HepG2 (cell line): ENCODE measurements at regions not wholly inside any gene's neighbourhood (a gene's known extent, or its start where the extent isn't known, plus 50 kb on each side); places are given as distances from the start of the nearest gene placed in this dataset.

ENCODE experiments used
- ATAC-seq: fragments of 200-7000 bp; cut with Tn5 transposase; 3 replicates; pipeline ENCODE4 v1.9.1; 2020; ENCODE audit warnings: mild to moderate bottlenecking, moderate library complexity
- BruUV-seq: library from RNA; stranded (reverse); fragments of 400-500 nt; replicated peaks from 2 replicates; lab custom pipeline; 2021; lab: Mats Ljungman, UMichigan
- CTCF ChIA-PET: fragments of 300-600 bp; formaldehyde crosslinking; extraction: SDS; loops from one replicate; lab custom pipeline; 2021; ENCODE audit warnings: low total read pairs, inconsistent platforms, low intra/inter-chr PET ratio; lab: Yijun Ruan, JAX
- POLR2A ChIA-PET: fragments of 350-600 bp; sonication (Branson Sonifier 250); formaldehyde crosslinking; loops from one replicate; lab custom pipeline; 2020; ENCODE audit warnings: antibody characterized with exemption, inconsistent platforms; lab: Yijun Ruan, JAX
- DNase-seq: peaks from one replicate; pipeline ENCODE4 v3.0.0-alpha.2; 2015; ENCODE audit warnings: low spot score
- FAIRE-seq: peaks from 3 replicates; lab custom pipeline; 2011; peaks lifted over from hg19 to GRCh38; lab: Jason Lieb, UNC
- H2AFZ ChIP-seq: one replicate; pipeline ENCODE4 v1.6.1; 2011; ENCODE audit warnings: low read length, inconsistent platforms
- H3K27ac ChIP-seq: fragments of 300-600 bp; 3 replicates; pipeline ENCODE4 v1.8.0; 2011; ENCODE audit warnings: mixed run types, mild to moderate bottlenecking, mixed read lengths, low read length, inconsistent platforms; ENCODE audit not compliant: insufficient read depth; ENCODE audit errors: extremely low read length
- H3K27me3 ChIP-seq, 2 experiments: fragments of 200-600 bp in 1 of 2; 2 replicates in 1 of 2; 3 replicates in 1 of 2; pipeline versions ENCODE4 v1.6.0 to v1.8.0; 2011; ENCODE audit warnings: low read length in 2 of 2, mild to moderate bottlenecking in 2 of 2, moderate library complexity in 2 of 2, inconsistent platforms in 1 of 2; ENCODE audit not compliant: insufficient read depth in 2 of 2, control insufficient read depth in 1 of 2
- H3K36me3 ChIP-seq, 2 experiments: fragments of 200-600 bp in 1 of 2; replicated peaks in 1 of 2; 2 replicates in 1 of 2; 3 replicates in 1 of 2; pipeline versions ENCODE4 v1.5.1 to v1.8.0; 2011; ENCODE audit warnings: low read length in 2 of 2, inconsistent platforms in 1 of 2; ENCODE audit not compliant: insufficient read depth in 2 of 2, control insufficient read depth in 1 of 2
- H3K4me1 ChIP-seq: 2 replicates; pipeline ENCODE4 v1.5.1; 2012; ENCODE audit warnings: low read length, inconsistent platforms; ENCODE audit not compliant: insufficient read depth
- H3K4me2 ChIP-seq: 2 replicates; pipeline ENCODE4 v1.6.0; 2011; ENCODE audit warnings: low read depth, low read length, inconsistent platforms
- H3K4me3 ChIP-seq, 3 experiments: fragments of 200-600 bp in 1 of 3; sonication (generic), shearing (Covaris generic) in 1 of 3; replicated peaks in 1 of 3; 2 replicates each; pipeline ENCODE4 v1.5.1; 2011 to 2016; ENCODE audit warnings: low read length in 3 of 3, inconsistent platforms in 2 of 3, low read depth in 2 of 3, mild to moderate bottlenecking in 2 of 3, control low read depth in 1 of 3, mixed read lengths in 1 of 3; ENCODE audit not compliant: insufficient read depth in 1 of 3
- H3K79me2 ChIP-seq: one replicate; pipeline ENCODE4 v1.6.1; 2011; ENCODE audit warnings: low read length, inconsistent platforms; ENCODE audit not compliant: insufficient read depth
- H3K9ac ChIP-seq: 2 replicates; pipeline ENCODE4 v1.6.0; 2011; ENCODE audit warnings: mild to moderate bottlenecking, low read depth, low read length, inconsistent platforms; ENCODE audit not compliant: insufficient read depth
- H3K9me3 ChIP-seq: 2 replicates; pipeline ENCODE4 v1.5.1; 2012; ENCODE audit warnings: mild to moderate bottlenecking, low read length
- H4K20me1 ChIP-seq: 2 replicates; pipeline ENCODE4 v1.6.0; 2011; ENCODE audit warnings: inconsistent platforms, mild to moderate bottlenecking, low read length, moderate library complexity; ENCODE audit not compliant: insufficient read depth
- BRCA1 ChIP-seq: sonication (generic); formaldehyde crosslinking; IDR thresholded peaks from 2 replicates; pipeline ENCODE4 v1.4.0; 2020; ENCODE audit warnings: missing genetic modification reagents
- ERF ChIP-seq: IDR thresholded peaks from 2 replicates; pipeline ENCODE4 v1.6.1; 2018; ENCODE audit warnings: missing biosample characterization, missing genetic modification reagents
- HOXA3 ChIP-seq: sonication (generic); formaldehyde crosslinking; IDR thresholded peaks from 2 replicates; pipeline ENCODE4 v1.5.0; 2020; ENCODE audit warnings: missing genetic modification reagents
- KMT2A ChIP-seq: sonication (generic); formaldehyde crosslinking; IDR thresholded peaks from 2 replicates; pipeline ENCODE4 v1.4.0; 2020; ENCODE audit warnings: missing genetic modification reagents
- MED1 ChIP-seq: sonication (generic); formaldehyde crosslinking; IDR thresholded peaks from 2 replicates; pipeline ENCODE4 v1.4.0; 2020; ENCODE audit warnings: missing genetic modification reagents
- MTF1 ChIP-seq: sonication (generic); formaldehyde crosslinking; IDR thresholded peaks from 2 replicates; pipeline ENCODE4 v1.5.0; 2020; ENCODE audit warnings: missing genetic modification reagents
- RFXANK ChIP-seq: IDR thresholded peaks from 2 replicates; pipeline ENCODE4 v1.6.1; 2016
- SALL1 ChIP-seq: sonication (generic); formaldehyde crosslinking; IDR thresholded peaks from 2 replicates; pipeline ENCODE4 v1.8.0; 2022; ENCODE audit warnings: mild to moderate bottlenecking, missing genetic modification reagents
- SPEN ChIP-seq: sonication (generic); formaldehyde crosslinking; IDR thresholded peaks from 2 replicates; pipeline ENCODE4 v1.5.1; 2020; ENCODE audit warnings: low read depth, mild to moderate bottlenecking, missing genetic modification reagents
- YEATS4 ChIP-seq: sonication (generic); formaldehyde crosslinking; IDR thresholded peaks from 2 replicates; pipeline ENCODE4 v1.4.0; 2020; ENCODE audit warnings: missing genetic modification reagents, borderline replicate concordance
- ZBTB38 ChIP-seq: sonication (generic); formaldehyde crosslinking; IDR thresholded peaks from 2 replicates; pipeline ENCODE4 v1.5.1; 2020; ENCODE audit warnings: mild to moderate bottlenecking, missing genetic modification reagents
- ZFP37 ChIP-seq: sonication (generic); formaldehyde crosslinking; IDR thresholded peaks from 2 replicates; pipeline ENCODE4 v1.4.0; 2020; ENCODE audit warnings: missing genetic modification reagents, borderline replicate concordance
- ZKSCAN5 ChIP-seq: sonication (generic); formaldehyde crosslinking; IDR thresholded peaks from 2 replicates; pipeline ENCODE4 v1.5.1; 2020; ENCODE audit warnings: mild to moderate bottlenecking, missing genetic modification reagents
- ZNF232 ChIP-seq: sonication (generic); formaldehyde crosslinking; IDR thresholded peaks from 2 replicates; pipeline ENCODE4 v1.4.0; 2020; ENCODE audit warnings: missing genetic modification reagents, borderline replicate concordance
- ZNF251 ChIP-seq: sonication (generic); formaldehyde crosslinking; IDR thresholded peaks from 2 replicates; pipeline ENCODE4 v1.9.0; 2021; ENCODE audit warnings: mild to moderate bottlenecking, missing genetic modification reagents
- ZNF446 ChIP-seq: sonication (generic); formaldehyde crosslinking; IDR thresholded peaks from 2 replicates; pipeline ENCODE4 v1.5.0; 2020; ENCODE audit warnings: mild to moderate bottlenecking, missing genetic modification reagents
- ZNF577 ChIP-seq: sonication (generic); formaldehyde crosslinking; IDR thresholded peaks from 2 replicates; pipeline ENCODE4 v1.4.0; 2020; ENCODE audit warnings: mild to moderate bottlenecking, low read depth, missing genetic modification reagents, borderline replicate concordance
- ZNF776 ChIP-seq: sonication (generic); formaldehyde crosslinking; IDR thresholded peaks from 2 replicates; pipeline ENCODE4 v1.4.0; 2020; ENCODE audit warnings: mild to moderate bottlenecking, missing genetic modification reagents
- ZNF792 ChIP-seq: IDR thresholded peaks from 2 replicates; pipeline ENCODE4 v1.6.1; 2016
- WGBS: methylation state at CpG from one replicate; pipeline ENCODE4 v1.1.6; 2017; ENCODE audit warnings: low lambda C conversion rate; 5-methylcytosine and 5-hydroxymethylcytosine counted together
- in situ Hi-C: cut with HindIII; loops from 2 replicates; pipeline ENCODE4 v1.10.0; 2017; ENCODE audit warnings: low pct_unique_long_range_greater_than_20kb; ENCODE audit not compliant: extremely low pct_ligation_motif_present
- intact Hi-C: fragments of 100-400 bp; cut with micrococcal nuclease; formaldehyde crosslinking; loops from one replicate; pipeline ENCODE4 v1.10.0; 2022; ENCODE audit not compliant: unreplicated experiment
- TF ChIP-seq, protein P1 (sequence below): sonication (generic); formaldehyde crosslinking; IDR thresholded peaks from 2 replicates; pipeline ENCODE4 v1.5.0; 2020; ENCODE audit warnings: missing genetic modification reagents, mild to moderate bottlenecking, borderline replicate concordance
- TF ChIP-seq, protein P2 (sequence below): IDR thresholded peaks from 2 replicates; pipeline ENCODE4 v1.6.1; 2016; ENCODE audit warnings: low read depth
- TF ChIP-seq, protein P3 (sequence below): sonication (generic); formaldehyde crosslinking; IDR thresholded peaks from 2 replicates; pipeline ENCODE4 v1.5.0; 2020; ENCODE audit warnings: missing genetic modification reagents

DNA sequence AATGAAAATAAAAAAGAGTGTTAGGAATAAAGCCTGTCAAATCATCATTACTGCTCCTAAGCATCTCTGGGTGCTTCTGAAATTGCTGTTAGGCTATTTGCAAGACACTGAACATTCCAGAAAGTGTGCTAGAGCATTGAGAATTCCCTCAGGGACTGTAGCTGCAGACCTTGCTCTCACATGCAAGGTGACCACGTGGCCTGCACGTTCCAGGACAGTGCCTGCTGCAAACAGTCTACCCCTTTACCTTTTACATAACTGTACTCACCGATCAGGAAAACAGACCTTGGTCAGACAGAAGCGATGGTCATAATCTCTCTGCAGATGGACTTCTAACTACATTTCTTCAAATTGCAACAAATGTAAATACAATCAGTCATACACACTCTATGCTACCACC lies 164.5 kb downstream of the PSMG1 start:
- Histone ChIP-seq H3K4me1 (peaks cover 62% of the 10 kb centered on the region), H3K9me3 (no peaks in the 10 kb centered on the region), H3K79me2 (no peaks in the 10 kb centered on the region), H3K9ac (no peak overlapping the region), H3K4me3 (no peak overlapping the region), H4K20me1 (no peaks in the 10 kb centered on the region), H2AFZ (no peak overlapping the region), H3K27me3 (no peaks in the 10 kb centered on the region), H3K27ac (no peak overlapping the region), H3K36me3 (no peaks in the 10 kb centered on the region), H3K4me2 (no peak overlapping the region)
- no peak for ATAC-seq
- no peak for FAIRE-seq
- BruUV-seq, result no TSS peak
- 55% methylated on average over 4 of the region's 4 CpGs for WGBS
- ChIA-PET CTCF (no interaction called here), POLR2A (no interaction called here)
- in situ Hi-C loops, result no loop called here
- no peak for DNase-seq
- intact Hi-C loops, result no loop called here
- TF ChIP-seq ZNF232 (CRISPR knock-in tag) (0 out of 2 replicates have a peak, but pooled peaks have one; percentile 58), ZNF776 (CRISPR knock-in tag) (no peak), RFXANK (CRISPR knock-in tag) (no peak), KMT2A (no peak), ZNF577 (CRISPR knock-in tag) (no peak), ZNF446 (CRISPR knock-in tag) (no peak), SALL1 (peak; percentile 64), ERF (CRISPR knock-in tag) (0 out of 2 replicates have a peak, but pooled peaks have one; percentile 30), ZNF792 (CRISPR knock-in tag) (peak; percentile 20; the same call in 1 of the 2 replicates), BRCA1 (CRISPR knock-in tag) (0 out of 2 replicates have a peak, but pooled peaks have one; percentile 80), ZBTB38 (CRISPR knock-in tag) (peak; percentile 54; the same call in 1 of the 2 replicates), MTF1 (CRISPR knock-in tag) (no peak), YEATS4 (0 out of 2 replicates have a peak, but pooled peaks have one; percentile 30), ZFP37 (CRISPR knock-in tag) (peak; percentile 53; the same call in 1 of the 2 replicates), HOXA3 (CRISPR knock-in tag) (0 out of 2 replicates have a peak, but pooled peaks have one; percentile 12), SPEN (CRISPR knock-in tag) (peak; percentile 47; the same call in 1 of the 2 replicates), ZKSCAN5 (no peak), ZNF251 (no peak), MED1 (CRISPR knock-in tag) (peak; percentile 79)
- TF ChIP-seq, protein P1, sequence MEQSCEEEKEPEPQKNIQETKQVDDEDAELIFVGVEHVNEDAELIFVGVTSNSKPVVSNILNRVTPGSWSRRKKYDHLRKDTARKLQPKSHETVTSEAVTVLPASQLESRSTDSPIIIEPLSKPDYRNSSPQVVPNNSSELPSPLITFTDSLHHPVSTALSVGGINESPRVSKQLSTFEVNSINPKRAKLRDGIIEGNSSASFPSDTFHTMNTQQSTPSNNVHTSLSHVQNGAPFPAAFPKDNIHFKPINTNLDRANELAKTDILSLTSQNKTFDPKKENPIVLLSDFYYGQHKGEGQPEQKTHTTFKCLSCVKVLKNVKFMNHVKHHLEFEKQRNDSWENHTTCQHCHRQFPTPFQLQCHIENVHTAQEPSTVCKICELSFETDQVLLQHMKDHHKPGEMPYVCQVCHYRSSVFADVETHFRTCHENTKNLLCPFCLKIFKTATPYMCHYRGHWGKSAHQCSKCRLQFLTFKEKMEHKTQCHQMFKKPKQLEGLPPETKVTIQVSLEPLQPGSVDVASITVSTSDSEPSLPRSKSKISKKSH (CRISPR knock-in tag), result no peak
- TF ChIP-seq, protein P2, sequence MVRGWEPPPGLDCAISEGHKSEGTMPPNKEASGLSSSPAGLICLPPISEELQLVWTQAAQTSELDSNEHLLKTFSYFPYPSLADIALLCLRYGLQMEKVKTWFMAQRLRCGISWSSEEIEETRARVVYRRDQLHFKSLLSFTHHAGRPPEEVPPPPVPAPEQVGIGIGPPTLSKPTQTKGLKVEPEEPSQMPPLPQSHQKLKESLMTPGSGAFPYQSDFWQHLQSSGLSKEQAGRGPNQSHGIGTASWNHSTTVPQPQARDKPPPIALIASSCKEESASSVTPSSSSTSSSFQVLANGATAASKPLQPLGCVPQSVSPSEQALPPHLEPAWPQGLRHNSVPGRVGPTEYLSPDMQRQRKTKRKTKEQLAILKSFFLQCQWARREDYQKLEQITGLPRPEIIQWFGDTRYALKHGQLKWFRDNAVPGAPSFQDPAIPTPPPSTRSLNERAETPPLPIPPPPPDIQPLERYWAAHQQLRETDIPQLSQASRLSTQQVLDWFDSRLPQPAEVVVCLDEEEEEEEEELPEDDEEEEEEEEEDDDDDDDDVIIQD, result peak; percentile 46; the same call in 1 of the 2 replicates
- TF ChIP-seq, protein P3, sequence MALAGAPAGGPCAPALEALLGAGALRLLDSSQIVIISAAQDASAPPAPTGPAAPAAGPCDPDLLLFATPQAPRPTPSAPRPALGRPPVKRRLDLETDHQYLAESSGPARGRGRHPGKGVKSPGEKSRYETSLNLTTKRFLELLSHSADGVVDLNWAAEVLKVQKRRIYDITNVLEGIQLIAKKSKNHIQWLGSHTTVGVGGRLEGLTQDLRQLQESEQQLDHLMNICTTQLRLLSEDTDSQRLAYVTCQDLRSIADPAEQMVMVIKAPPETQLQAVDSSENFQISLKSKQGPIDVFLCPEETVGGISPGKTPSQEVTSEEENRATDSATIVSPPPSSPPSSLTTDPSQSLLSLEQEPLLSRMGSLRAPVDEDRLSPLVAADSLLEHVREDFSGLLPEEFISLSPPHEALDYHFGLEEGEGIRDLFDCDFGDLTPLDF (CRISPR knock-in tag), result no peak
